CD14-positive monocyte (primary cell): ENCODE measurements at regions not wholly inside any gene's neighbourhood (a gene's known extent, or its start where the extent isn't known, plus 50 kb on each side); places are given as distances from the start of the nearest gene placed in this dataset.
A peak's percentile ranks its signal among the peaks of the same experiment; 100 is the strongest.

ENCODE experiments used
- DNase-seq, 3 donors: peaks; one replicate each; pipeline ENCODE4 v3.0.0-alpha.2; 2011 to 2022
- H2AFZ ChIP-seq: 2 replicates; pipeline ENCODE4 v1.6.0; 2012; ENCODE audit warnings: mild to moderate bottlenecking, low read depth, low read length, inconsistent platforms; ENCODE audit not compliant: insufficient read depth, poor library complexity, severe bottlenecking
- H3K27ac ChIP-seq, 2 donors: 1 replicate in 1 of 2; 2 replicates in 1 of 2; pipeline ENCODE4 v1.5.1; 2012 to 2013; ENCODE audit warnings: low read length in 2 of 2, control low read depth in 1 of 2, inconsistent platforms in 1 of 2, low read depth in 1 of 2, mild to moderate bottlenecking in 1 of 2
- H3K27me3 ChIP-seq, 2 donors: one replicate each; pipeline versions ENCODE4 v1.6.0 to v1.6.1; 2011 to 2013; ENCODE audit warnings: low read length in 2 of 2; ENCODE audit not compliant: control insufficient read depth in 2 of 2, insufficient read depth in 2 of 2
- H3K36me3 ChIP-seq, 2 donors: replicated peaks in 1 of 2; 1 replicate in 1 of 2; 2 replicates in 1 of 2; pipeline versions ENCODE4 v1.5.1 to v1.6.1; 2012 to 2013; ENCODE audit warnings: low read length in 2 of 2, control low read depth in 1 of 2, inconsistent platforms in 1 of 2, mild to moderate bottlenecking in 1 of 2; ENCODE audit not compliant: insufficient read depth in 2 of 2, control insufficient read depth in 1 of 2
- H3K4me1 ChIP-seq, 2 donors: 1 replicate in 1 of 2; 2 replicates in 1 of 2; pipeline versions ENCODE4 v1.5.1 to v1.6.1; 2012 to 2013; ENCODE audit warnings: low read length in 2 of 2, control low read depth in 1 of 2, inconsistent platforms in 1 of 2, mild to moderate bottlenecking in 1 of 2, moderate library complexity in 1 of 2; ENCODE audit not compliant: insufficient read depth in 2 of 2, control insufficient read depth in 1 of 2
- H3K4me2 ChIP-seq: replicated peaks from 2 replicates; pipeline ENCODE3; 2012; ENCODE audit warnings: low read length, moderate library complexity, mild to moderate bottlenecking; ENCODE audit not compliant: poor library complexity, severe bottlenecking; ENCODE audit errors: extremely low read depth
- H3K4me3 ChIP-seq, 3 experiments: fragments of 200-600 bp in 1 of 3; sonication (generic) in 1 of 3; replicated peaks in 1 of 3; 1 replicate in 2 of 3; 2 replicates in 1 of 3; pipeline ENCODE4 v1.5.1; 2011 to 2013; ENCODE audit warnings: low read length in 3 of 3, mild to moderate bottlenecking in 3 of 3, control low read depth in 2 of 3, low read depth in 2 of 3, inconsistent platforms in 1 of 3, moderate library complexity in 1 of 3
- H3K79me2 ChIP-seq: 2 replicates; pipeline ENCODE4 v1.6.0; 2012; ENCODE audit warnings: mild to moderate bottlenecking, control low read depth, inconsistent platforms, low read length, moderate library complexity; ENCODE audit not compliant: insufficient read depth
- H3K9ac ChIP-seq: 2 replicates; pipeline ENCODE4 v1.6.0; 2017; ENCODE audit warnings: low read length, mild to moderate bottlenecking; ENCODE audit not compliant: insufficient read depth, poor library complexity, severe bottlenecking
- H3K9me3 ChIP-seq, 2 donors: replicated peaks in 1 of 2; 1 replicate in 1 of 2; 2 replicates in 1 of 2; pipeline versions ENCODE4 v1.5.1 to v1.6.1; 2012 to 2013; ENCODE audit warnings: low read length in 2 of 2, control low read depth in 1 of 2; ENCODE audit not compliant: control insufficient read depth in 1 of 2, insufficient read depth in 1 of 2
- H4K20me1 ChIP-seq: 2 replicates; pipeline ENCODE4 v1.6.0; 2012; ENCODE audit warnings: mild to moderate bottlenecking, low read length, control low read depth, moderate library complexity; ENCODE audit not compliant: insufficient read depth
- H3K27ac Mint-ChIP-seq, 7 donors: one replicate each; pipeline ENCODE4 v1.8.0; 2020; ENCODE audit warnings: mild to moderate bottlenecking in 7 of 7, mixed read lengths in 7 of 7, moderate library complexity in 6 of 7, inconsistent platforms in 2 of 7
- H3K27me3 Mint-ChIP-seq, 3 donors: one replicate each; pipeline ENCODE4 v1.8.0; 2021 to 2022; ENCODE audit warnings: low read depth in 3 of 3, mild to moderate bottlenecking in 3 of 3, mixed read lengths in 3 of 3, moderate library complexity in 3 of 3, inconsistent platforms in 1 of 3
- H3K36me3 Mint-ChIP-seq, 2 donors: one replicate each; pipeline ENCODE4 v1.8.0; 2020; ENCODE audit warnings: mixed read lengths in 2 of 2, inconsistent platforms in 1 of 2, mild to moderate bottlenecking in 1 of 2
- H3K4me1 Mint-ChIP-seq: one replicate; pipeline ENCODE4 v1.8.0; 2020; ENCODE audit warnings: mild to moderate bottlenecking, mixed read lengths
- H3K4me3 Mint-ChIP-seq, 2 donors: one replicate each; pipeline ENCODE4 v1.8.0; 2020; ENCODE audit warnings: mild to moderate bottlenecking in 2 of 2, mixed read lengths in 2 of 2, moderate library complexity in 1 of 2
- H3K9me3 Mint-ChIP-seq, 7 donors: one replicate each; pipeline ENCODE4 v1.8.0; 2020 to 2022; ENCODE audit warnings: mixed read lengths in 7 of 7, mild to moderate bottlenecking in 6 of 7, moderate library complexity in 6 of 7, inconsistent platforms in 2 of 7
- WGBS: methylation state at CpG from one replicate; pipeline ENCODE4 v1.1.5; 2013; ENCODE audit warnings: missing lambda C conversion rate; ENCODE audit not compliant: insufficient coverage; 5-methylcytosine and 5-hydroxymethylcytosine counted together
- intact Hi-C, 2 donors: fragments of 100-400 bp; cut with micrococcal nuclease; formaldehyde crosslinking; loops; one replicate each; pipeline versions ENCODE4 v1.15.0 to v1.15.1; 2023
- TF ChIP-seq, protein P1 (sequence below): fragments of 200-600 bp; IDR thresholded peaks from one replicate; pipeline ENCODE4 v1.8.0; 2022; ENCODE audit warnings: antibody characterized with exemption, mild to moderate bottlenecking

DNA sequence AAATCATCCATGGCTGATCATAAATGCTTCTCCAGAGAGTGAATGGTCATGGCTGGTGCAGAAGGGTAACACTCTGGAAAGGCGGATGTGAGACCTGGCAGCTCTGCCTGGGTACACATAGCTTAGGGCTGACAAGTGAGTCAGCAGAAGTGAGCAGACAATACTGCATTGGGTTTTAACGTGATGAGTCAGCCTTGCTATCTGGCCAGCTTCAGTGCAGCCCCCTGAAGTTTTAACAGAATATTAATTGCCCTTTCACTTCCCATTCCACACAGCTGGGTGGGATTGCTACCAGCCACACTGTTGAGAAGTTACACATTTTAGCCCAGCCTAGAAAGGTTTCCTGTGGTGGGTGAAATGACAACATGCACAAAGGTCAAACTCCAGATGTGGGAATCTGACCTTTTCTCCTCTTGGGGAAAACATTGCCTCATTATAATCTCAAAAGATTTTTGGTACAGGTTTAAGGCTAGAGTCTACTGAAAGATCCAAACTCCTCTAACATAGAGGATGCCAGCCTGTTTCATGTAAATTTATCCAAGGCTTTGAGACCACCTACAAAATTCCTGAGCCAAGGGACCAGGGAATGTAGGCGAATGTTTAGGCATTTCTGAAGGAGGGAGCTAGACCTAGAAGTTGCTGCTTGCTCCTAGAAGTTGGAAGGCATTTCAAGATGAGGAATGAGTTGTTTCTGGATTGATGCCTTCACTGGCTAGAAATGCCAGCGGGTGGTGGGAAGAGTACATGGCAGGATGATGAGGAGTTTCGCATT, 230.3 kb upstream of the PGRMC2 start:
- Mint-ChIP-seq H3K36me3 (no peaks in the 10 kb centered on the region), H3K27me3 (peaks cover 0 to 1% (median 0%) of the 10 kb centered on the region in 3 donors), H3K9me3 (peaks cover 0 to 1% (median 0%) of the 10 kb centered on the region in 7 donors), H3K4me3 (no peak overlapping the region), H3K4me1 (peaks cover 14% of the 10 kb centered on the region), H3K27ac (no peak overlapping the region)
- peaks cover 7 to 16% of the 10 kb centered on the region in 2 donors for H3K4me1 ChIP-seq
- H3K36me3 ChIP-seq, result no peaks in the 10 kb centered on the region
- H3K27ac ChIP-seq, result no peak overlapping the region
- DNase-seq, result peak; percentile 9 to 56 (median 28)
- no peaks in the 10 kb centered on the region for H3K27me3 ChIP-seq
- intact Hi-C loops, result no loop called here
- WGBS, result 33% methylated on average over 3 of the region's 5 CpGs
- H3K4me2 ChIP-seq, result no peak overlapping the region
- no peaks in the 10 kb centered on the region for H3K79me2 ChIP-seq
- no peak overlapping the region for H2AFZ ChIP-seq
- H3K4me3 ChIP-seq, result no peak overlapping the region
- H4K20me1 ChIP-seq, result no peaks in the 10 kb centered on the region
- TF ChIP-seq, protein P1, sequence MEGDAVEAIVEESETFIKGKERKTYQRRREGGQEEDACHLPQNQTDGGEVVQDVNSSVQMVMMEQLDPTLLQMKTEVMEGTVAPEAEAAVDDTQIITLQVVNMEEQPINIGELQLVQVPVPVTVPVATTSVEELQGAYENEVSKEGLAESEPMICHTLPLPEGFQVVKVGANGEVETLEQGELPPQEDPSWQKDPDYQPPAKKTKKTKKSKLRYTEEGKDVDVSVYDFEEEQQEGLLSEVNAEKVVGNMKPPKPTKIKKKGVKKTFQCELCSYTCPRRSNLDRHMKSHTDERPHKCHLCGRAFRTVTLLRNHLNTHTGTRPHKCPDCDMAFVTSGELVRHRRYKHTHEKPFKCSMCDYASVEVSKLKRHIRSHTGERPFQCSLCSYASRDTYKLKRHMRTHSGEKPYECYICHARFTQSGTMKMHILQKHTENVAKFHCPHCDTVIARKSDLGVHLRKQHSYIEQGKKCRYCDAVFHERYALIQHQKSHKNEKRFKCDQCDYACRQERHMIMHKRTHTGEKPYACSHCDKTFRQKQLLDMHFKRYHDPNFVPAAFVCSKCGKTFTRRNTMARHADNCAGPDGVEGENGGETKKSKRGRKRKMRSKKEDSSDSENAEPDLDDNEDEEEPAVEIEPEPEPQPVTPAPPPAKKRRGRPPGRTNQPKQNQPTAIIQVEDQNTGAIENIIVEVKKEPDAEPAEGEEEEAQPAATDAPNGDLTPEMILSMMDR, result no peak
- H3K9me3 ChIP-seq, result no peaks in the 10 kb centered on the region
- no peak overlapping the region for H3K9ac ChIP-seq

DNA sequence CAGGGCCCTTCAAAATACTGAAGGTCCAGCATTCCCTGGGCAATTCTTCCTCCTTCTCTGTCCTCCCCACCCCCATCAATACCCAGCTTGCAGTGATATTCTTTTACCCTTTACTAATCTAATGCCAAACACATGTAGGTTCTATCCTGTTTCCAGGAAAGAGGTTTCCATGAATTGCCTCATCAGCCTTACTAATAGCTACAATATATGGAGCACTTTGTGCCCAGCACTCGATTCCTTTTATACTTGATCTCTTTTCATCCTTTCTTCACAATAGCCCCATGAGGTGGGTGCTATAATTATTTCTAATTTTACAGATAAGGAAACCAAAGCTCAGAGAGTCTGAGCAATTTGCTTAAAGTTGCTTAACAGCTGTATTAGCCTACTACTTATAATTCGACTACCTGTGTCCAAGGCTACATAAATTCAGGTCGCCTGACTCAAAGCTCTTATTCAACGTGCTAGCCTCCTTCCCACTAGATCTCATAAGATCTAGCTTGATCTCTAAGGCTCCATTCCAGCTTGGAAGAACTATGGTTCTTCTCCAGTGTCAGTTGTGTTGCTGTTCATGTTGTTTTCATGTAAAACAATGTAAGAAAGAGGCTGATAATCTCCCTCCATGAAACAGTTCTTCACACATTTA, 229.6 kb upstream of the PGRMC2 start:
- Mint-ChIP-seq H3K4me3 (no peak overlapping the region), H3K9me3 (no peaks in the 10 kb centered on the region), H3K36me3 (no peaks in the 10 kb centered on the region), H3K4me1 (peaks cover 17% of the 10 kb centered on the region), H3K27ac (no peak overlapping the region), H3K27me3 (peaks cover 0 to 1% (median 0%) of the 10 kb centered on the region in 3 donors)
- H3K4me2 ChIP-seq, result no peak overlapping the region
- no peak overlapping the region for H2AFZ ChIP-seq
- H3K9ac ChIP-seq, result no peak overlapping the region
- no peaks in the 10 kb centered on the region for H3K36me3 ChIP-seq
- intact Hi-C loops, result no loop called here
- H4K20me1 ChIP-seq, result no peaks in the 10 kb centered on the region
- WGBS, result 74% methylated on average over 3 of the region's 4 CpGs
- no peak overlapping the region for H3K4me3 ChIP-seq
- no peak overlapping the region for H3K27ac ChIP-seq
- no peaks in the 10 kb centered on the region for H3K79me2 ChIP-seq
- no peaks in the 10 kb centered on the region for H3K27me3 ChIP-seq
- no peak for DNase-seq
- no peaks in the 10 kb centered on the region for H3K9me3 ChIP-seq
- TF ChIP-seq, protein P1, result no peak
- peaks cover 7 to 18% of the 10 kb centered on the region in 2 donors for H3K4me1 ChIP-seq
